A549 (cell line): ENCODE measurements at regions not wholly inside any gene's neighbourhood (a gene's known extent, or its start where the extent isn't known, plus 50 kb on each side); places are given as distances from the start of the nearest gene placed in this dataset.

Experiments
- ATAC-seq, 2 experiments: fragments of 200-7000 bp in 1 of 2; fragments of >200 bp in 1 of 2; cut with Nextera tagmentation in 1 of 2; cut with Tn5 transposase in 1 of 2; 3 replicates each; pipeline versions ENCODE4 v1.8.0 to v1.9.1; 2018 to 2020; ENCODE audit warnings: mild to moderate bottlenecking in 1 of 2, moderate library complexity in 1 of 2
- CTCF ChIA-PET: fragments of 300-600 bp; sonication (Branson Sonifier 250); formaldehyde crosslinking; extraction: SDS; loops from one replicate; lab custom pipeline; 2021; ENCODE audit warnings: antibody characterized with exemption, inconsistent platforms; lab: Yijun Ruan, JAX
- POLR2A ChIA-PET: fragments of 350-600 bp; formaldehyde crosslinking; extraction: SDS; loops from one replicate; lab custom pipeline; 2021; ENCODE audit warnings: antibody characterized with exemption, inconsistent platforms; lab: Yijun Ruan, JAX
- DNase-seq, 2 experiments: peaks; one replicate each; pipeline versions ENCODE4 v3.0.0 to v3.0.0-alpha.2; 2011 to 2016; ENCODE audit warnings: low read depth in 1 of 2, low spot score in 1 of 2
- FAIRE-seq: peaks from 2 replicates; lab custom pipeline; 2011; peaks lifted over from hg19 to GRCh38; lab: Jason Lieb, UNC
- H3K27ac ChIP-seq, 2 experiments: fragments of >200 bp; sonication (Bioruptor Twin); formaldehyde crosslinking; 3 replicates each; pipeline ENCODE4 v1.5.1; 2016 to 2017
- H3K4me1 ChIP-seq: fragments of >200 bp; sonication (Bioruptor Twin); formaldehyde crosslinking; 3 replicates; pipeline ENCODE4 v1.6.1; 2016
- H3K4me2 ChIP-seq: fragments of >200 bp; sonication (Bioruptor Twin); formaldehyde crosslinking; 3 replicates; pipeline ENCODE4 v1.6.1; 2016
- H3K4me3 ChIP-seq: fragments of >200 bp; sonication (Bioruptor Twin); formaldehyde crosslinking; 3 replicates; pipeline ENCODE4 v1.5.1; 2016
- H3K9me3 ChIP-seq: fragments of >200 bp; sonication (Bioruptor Twin); formaldehyde crosslinking; 3 replicates; pipeline ENCODE4 v1.6.1; 2016
- BHLHE40 ChIP-seq: IDR thresholded peaks from 2 replicates; pipeline ENCODE4 v1.6.1; 2012; ENCODE audit warnings: low read depth, low read length, inconsistent platforms
- CHD2 ChIP-seq: fragments of 150-350 bp; IDR thresholded peaks from 2 replicates; pipeline ENCODE4 v1.6.1; 2014; ENCODE audit warnings: low read length; ENCODE audit not compliant: partially characterized antibody
- E2F6 ChIP-seq: IDR thresholded peaks from 2 replicates; pipeline ENCODE4 v1.6.1; 2012; ENCODE audit warnings: low read depth, borderline replicate concordance
- EHMT2 ChIP-seq: fragments of 200-600 bp; sonication (generic); IDR thresholded peaks from 2 replicates; pipeline ENCODE4 v1.6.1; 2016; ENCODE audit warnings: antibody characterized with exemption, low read depth, mild to moderate bottlenecking, moderate library complexity
- ELK1 ChIP-seq: fragments of 150-350 bp; IDR thresholded peaks from 2 replicates; pipeline ENCODE4 v1.6.1; 2014; ENCODE audit warnings: low read depth, mild to moderate bottlenecking, low read length
- EP300 ChIP-seq, 2 experiments: fragments of >200 bp; sonication (Bioruptor Twin); formaldehyde crosslinking; IDR thresholded peaks; 2 replicates in 1 of 2; 3 replicates in 1 of 2; pipeline ENCODE4 v1.6.1; 2016 to 2017
- FOSL2 ChIP-seq, 2 experiments: fragments of 450-650 bp in 1 of 2; fragments of >200 bp in 1 of 2; sonication (Bioruptor Twin) in 1 of 2; formaldehyde crosslinking; IDR thresholded peaks; 2 replicates each; pipeline versions ENCODE4 v1.5.0 to v1.6.1; 2016 to 2020; ENCODE audit warnings: mild to moderate bottlenecking in 1 of 2, moderate library complexity in 1 of 2
- GATA3 ChIP-seq: IDR thresholded peaks from 2 replicates; pipeline ENCODE4 v1.6.1; 2012; ENCODE audit warnings: borderline replicate concordance
- HES2 ChIP-seq: fragments of >200 bp; sonication (Bioruptor Twin); formaldehyde crosslinking; IDR thresholded peaks from 2 replicates; pipeline ENCODE4 v1.6.1; 2016
- HOXA7 ChIP-seq: fragments of 250-450 bp; sonication (Bioruptor Pico); IDR thresholded peaks from 2 replicates; pipeline ENCODE4 v1.5.0; 2020; ENCODE audit warnings: mild to moderate bottlenecking, moderate library complexity
- HOXB5 ChIP-seq: fragments of 250-450 bp; sonication (Bioruptor Pico); IDR thresholded peaks from 2 replicates; pipeline ENCODE4 v1.5.0; 2020; ENCODE audit warnings: mild to moderate bottlenecking, moderate library complexity
- JUN ChIP-seq, 2 experiments: fragments of >200 bp; sonication (Bioruptor Twin); formaldehyde crosslinking; IDR thresholded peaks; 2 replicates in 1 of 2; 3 replicates in 1 of 2; pipeline ENCODE4 v1.6.1; 2016 to 2017
- JUNB ChIP-seq: fragments of >200 bp; sonication (Bioruptor Twin); formaldehyde crosslinking; IDR thresholded peaks from 2 replicates; pipeline ENCODE4 v1.6.1; 2016
- KDM5A ChIP-seq: fragments of 200-600 bp; sonication (generic); IDR thresholded peaks from 2 replicates; pipeline ENCODE4 v1.6.1; 2016; ENCODE audit warnings: antibody characterized with exemption, mild to moderate bottlenecking
- MAFK ChIP-seq: fragments of 450-650 bp; IDR thresholded peaks from 2 replicates; pipeline ENCODE4 v1.6.1; 2014; ENCODE audit not compliant: partially characterized antibody
- RARB ChIP-seq: fragments of 250-450 bp; sonication (Bioruptor Pico); IDR thresholded peaks from 2 replicates; pipeline ENCODE4 v1.8.0; 2021; ENCODE audit warnings: mild to moderate bottlenecking, moderate library complexity
- TFCP2L1 ChIP-seq: fragments of 250-450 bp; sonication (Bioruptor Pico); IDR thresholded peaks from 2 replicates; pipeline ENCODE4 v1.5.0; 2021; ENCODE audit warnings: mild to moderate bottlenecking
- ZNF302 ChIP-seq: fragments of 250-450 bp; sonication (Bioruptor Pico); IDR thresholded peaks from 2 replicates; pipeline ENCODE4 v1.9.0; 2021; ENCODE audit warnings: inconsistent platforms, mild to moderate bottlenecking, moderate library complexity
- WGBS: methylation state at CpG from one replicate; pipeline ENCODE4 v1.1.6; 2017; ENCODE audit errors: missing lambda C conversion rate; 5-methylcytosine and 5-hydroxymethylcytosine counted together
- TF ChIP-seq, protein P1 (sequence below): fragments of 250-450 bp; sonication (Bioruptor Pico); IDR thresholded peaks from 2 replicates; pipeline ENCODE4 v1.5.0; 2020; ENCODE audit warnings: low read depth, mild to moderate bottlenecking, moderate library complexity
- TF ChIP-seq, protein P2 (sequence below): fragments of >200 bp; sonication (Bioruptor Twin); formaldehyde crosslinking; IDR thresholded peaks from 3 replicates; pipeline ENCODE4 v1.5.1; 2016
- TF ChIP-seq, protein P3 (sequence below): fragments of >200 bp; sonication (Bioruptor Twin); formaldehyde crosslinking; IDR thresholded peaks from 3 replicates; pipeline ENCODE4 v1.6.1; 2016

DNA sequence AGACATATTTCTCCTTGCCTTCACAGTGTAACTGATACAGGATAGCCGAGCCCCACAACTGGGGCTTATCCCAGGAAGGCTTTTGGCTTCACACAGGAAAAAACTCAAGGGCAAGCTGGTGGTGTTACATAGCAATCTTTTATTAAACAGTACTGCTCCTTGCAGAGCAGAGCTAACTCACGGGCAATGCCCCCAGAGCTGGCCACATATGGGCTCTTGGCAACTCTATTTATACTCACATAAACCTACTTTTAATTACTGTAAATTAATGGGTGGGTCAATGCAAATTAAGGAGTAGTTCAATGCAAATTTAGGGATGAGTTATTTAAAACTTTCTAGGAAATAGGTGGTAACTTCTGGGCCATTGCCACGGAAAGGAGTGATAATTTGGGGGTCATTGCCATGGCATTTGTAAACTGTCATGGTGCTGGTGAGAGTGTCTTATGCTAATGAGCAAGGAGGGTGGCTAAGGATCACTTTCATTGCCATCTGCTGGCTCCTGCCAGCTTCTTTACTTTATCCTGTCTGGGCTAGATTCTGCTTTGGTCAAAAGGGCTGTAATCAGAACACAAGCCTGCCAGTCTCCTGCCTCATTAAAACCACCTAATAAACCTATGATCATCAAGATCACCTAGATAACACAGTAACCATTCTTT is 288.8 kb downstream of the CENPC start (continued):
- TF ChIP-seq HOXB5 (CRISPR knock-in tag) (no peak), EHMT2 (no peak), JUN (IDR thresholded peaks at IDR 0.05) (no peak), EP300 (IDR thresholded peaks at IDR 0.05) (no peak), MAFK (no peak), RARB (no peak)
- TF ChIP-seq, protein P1, sequence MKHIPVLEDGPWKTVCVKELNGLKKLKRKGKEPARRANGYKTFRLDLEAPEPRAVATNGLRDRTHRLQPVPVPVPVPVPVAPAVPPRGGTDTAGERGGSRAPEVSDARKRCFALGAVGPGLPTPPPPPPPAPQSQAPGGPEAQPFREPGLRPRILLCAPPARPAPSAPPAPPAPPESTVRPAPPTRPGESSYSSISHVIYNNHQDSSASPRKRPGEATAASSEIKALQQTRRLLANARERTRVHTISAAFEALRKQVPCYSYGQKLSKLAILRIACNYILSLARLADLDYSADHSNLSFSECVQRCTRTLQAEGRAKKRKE (CRISPR knock-in tag) = no peak

DNA sequence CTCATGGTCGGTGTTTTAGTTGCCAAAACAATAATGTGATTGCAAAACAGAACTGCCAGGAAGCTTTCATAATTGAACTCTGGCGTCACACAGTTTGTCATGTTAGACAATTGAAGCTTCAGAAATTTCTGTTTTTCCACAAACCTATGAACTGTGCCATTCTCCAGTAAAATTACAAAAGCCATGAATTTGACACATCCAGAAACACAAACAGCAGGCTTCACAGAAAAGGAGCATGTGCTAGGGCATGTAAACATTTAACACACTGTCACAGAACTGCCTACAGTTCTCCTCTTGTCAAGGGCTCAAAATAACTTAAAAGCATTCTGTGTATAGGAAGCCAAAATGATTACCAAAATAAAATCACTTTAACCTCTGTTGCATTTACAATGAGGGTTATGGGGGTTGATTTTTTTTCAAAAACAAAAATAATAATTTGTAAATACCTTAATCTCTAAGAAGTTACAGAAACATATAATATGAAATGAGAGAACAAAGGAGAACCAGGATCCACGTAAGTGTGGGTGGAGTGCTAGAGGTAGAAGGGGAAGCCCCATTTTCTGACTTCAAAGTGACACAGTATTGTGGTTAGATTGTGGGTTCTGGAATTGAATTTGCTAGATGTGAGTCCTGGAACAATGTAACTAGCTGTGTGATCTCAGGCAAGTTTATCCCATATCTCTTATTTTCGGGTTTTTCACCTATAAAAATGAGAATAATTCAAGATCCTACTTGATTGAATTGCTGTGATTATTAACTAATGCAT is 295.0 kb downstream of the CENPC start:
- WGBS = 9% methylated on average over 4 of the region's 4 CpGs
- Histone ChIP-seq H3K4me3 (no peak overlapping the region), H3K4me1 (no peaks in the 10 kb centered on the region), H3K27ac (no peak overlapping the region), H3K4me2 (no peak overlapping the region), H3K9me3 (no peaks in the 10 kb centered on the region)
- CTCF ChIA-PET = no interaction called here
- ATAC-seq (no peak), FAIRE-seq (no peak)
- POLR2A ChIA-PET = no interaction called here
- no peak for TF ChIP-seq TFCP2L1
- no peak for TF ChIP-seq CHD2
- no peak for TF ChIP-seq HOXB5 (CRISPR knock-in tag)
- no peak for TF ChIP-seq EHMT2
- no peak for TF ChIP-seq E2F6
- TF ChIP-seq, protein P2, sequence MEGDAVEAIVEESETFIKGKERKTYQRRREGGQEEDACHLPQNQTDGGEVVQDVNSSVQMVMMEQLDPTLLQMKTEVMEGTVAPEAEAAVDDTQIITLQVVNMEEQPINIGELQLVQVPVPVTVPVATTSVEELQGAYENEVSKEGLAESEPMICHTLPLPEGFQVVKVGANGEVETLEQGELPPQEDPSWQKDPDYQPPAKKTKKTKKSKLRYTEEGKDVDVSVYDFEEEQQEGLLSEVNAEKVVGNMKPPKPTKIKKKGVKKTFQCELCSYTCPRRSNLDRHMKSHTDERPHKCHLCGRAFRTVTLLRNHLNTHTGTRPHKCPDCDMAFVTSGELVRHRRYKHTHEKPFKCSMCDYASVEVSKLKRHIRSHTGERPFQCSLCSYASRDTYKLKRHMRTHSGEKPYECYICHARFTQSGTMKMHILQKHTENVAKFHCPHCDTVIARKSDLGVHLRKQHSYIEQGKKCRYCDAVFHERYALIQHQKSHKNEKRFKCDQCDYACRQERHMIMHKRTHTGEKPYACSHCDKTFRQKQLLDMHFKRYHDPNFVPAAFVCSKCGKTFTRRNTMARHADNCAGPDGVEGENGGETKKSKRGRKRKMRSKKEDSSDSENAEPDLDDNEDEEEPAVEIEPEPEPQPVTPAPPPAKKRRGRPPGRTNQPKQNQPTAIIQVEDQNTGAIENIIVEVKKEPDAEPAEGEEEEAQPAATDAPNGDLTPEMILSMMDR = no peak
- no peak for TF ChIP-seq KDM5A
- TF ChIP-seq BHLHE40 = no peak
- TF ChIP-seq ELK1 = no peak
- TF ChIP-seq HES2 = no peak
- TF ChIP-seq, protein P3, sequence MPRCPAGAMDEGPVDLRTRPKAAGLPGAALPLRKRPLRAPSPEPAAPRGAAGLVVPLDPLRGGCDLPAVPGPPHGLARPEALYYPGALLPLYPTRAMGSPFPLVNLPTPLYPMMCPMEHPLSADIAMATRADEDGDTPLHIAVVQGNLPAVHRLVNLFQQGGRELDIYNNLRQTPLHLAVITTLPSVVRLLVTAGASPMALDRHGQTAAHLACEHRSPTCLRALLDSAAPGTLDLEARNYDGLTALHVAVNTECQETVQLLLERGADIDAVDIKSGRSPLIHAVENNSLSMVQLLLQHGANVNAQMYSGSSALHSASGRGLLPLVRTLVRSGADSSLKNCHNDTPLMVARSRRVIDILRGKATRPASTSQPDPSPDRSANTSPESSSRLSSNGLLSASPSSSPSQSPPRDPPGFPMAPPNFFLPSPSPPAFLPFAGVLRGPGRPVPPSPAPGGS = no peak
- no peak for TF ChIP-seq FOSL2 (IDR thresholded peaks at IDR 0.05)
- TF ChIP-seq FOSL2 (CRISPR knock-in tag; IDR thresholded peaks at IDR 0.05) = no peak
- TF ChIP-seq HOXA7 = no peak
- no peak for TF ChIP-seq GATA3
- TF ChIP-seq JUNB = no peak
- TF ChIP-seq ZNF302 = no peak
- TF ChIP-seq, all 56 proteins: peak for 0
- DNase-seq = no peak
